HCT116 (cell line): ENCODE measurements at regions not wholly inside any gene's neighbourhood (a gene's known extent, or its start where the extent isn't known, plus 50 kb on each side); places are given as distances from the start of the nearest gene placed in this dataset.
A peak's percentile ranks its signal among the peaks of the same experiment; 100 is the strongest.

Experiments
- ATAC-seq: fragments of 200-7000 bp; cut with Tn5 transposase; 2 replicates; pipeline ENCODE4 v1.9.1; 2020; ENCODE audit warnings: mild to moderate bottlenecking, moderate library complexity
- BruUV-seq: library from RNA; stranded (reverse); fragments of 400-500 nt; replicated peaks from 2 replicates; lab custom pipeline; 2021; lab: Mats Ljungman, UMichigan
- CTCF ChIA-PET: fragments of 300-600 bp; sonication (Branson Sonifier 250); formaldehyde crosslinking; loops from one replicate; lab custom pipeline; 2021; ENCODE audit warnings: antibody characterized with exemption; lab: Charles Lee
- POLR2A ChIA-PET: fragments of 300-600, 350-600 bp; sonication (Branson Sonifier 250); formaldehyde crosslinking; loops from one replicate; lab custom pipeline; 2021; ENCODE audit warnings: antibody characterized with exemption; lab: Charles Lee
- RAD21 ChIA-PET, 2 experiments: fragments of 300-600 bp; sonication (Branson Sonifier 250); formaldehyde crosslinking; loops; one replicate each; lab custom pipeline; 2023; ENCODE audit warnings: low total read pairs in 2 of 2; ENCODE audit not compliant: uncharacterized antibody in 2 of 2, unreplicated experiment in 2 of 2, low non-redundant PET in 1 of 2; lab: Charles Lee
- DNase-seq: peaks from one replicate; pipeline ENCODE4 v3.0.0-alpha.2; 2010; ENCODE audit warnings: low read depth, low spot score
- H2AFZ ChIP-seq: fragments of 200-600 bp; shearing (Covaris generic), sonication (generic); 2 replicates; pipeline ENCODE4 v1.6.1; 2017; ENCODE audit warnings: low read depth, mixed run types, mixed read lengths, antibody characterized with exemption, low read length; ENCODE audit not compliant: poor library complexity, severe bottlenecking
- H3K27ac ChIP-seq: 2 replicates; pipeline ENCODE4 v1.5.1; 2012; ENCODE audit warnings: low read depth, low read length
- H3K27me3 ChIP-seq: fragments of 200-600 bp; sonication (generic); 2 replicates; pipeline ENCODE4 v1.6.1; 2016; ENCODE audit warnings: mixed run types, low read length, mixed read lengths; ENCODE audit not compliant: insufficient read depth
- H3K36me3 ChIP-seq, 2 experiments: fragments of 200-500 bp in 1 of 2; fragments of 200-600 bp in 1 of 2; sonication (Bioruptor generic) in 1 of 2; sonication (generic) in 1 of 2; 2 replicates each; pipeline versions ENCODE4 v1.5.1 to v1.6.1; 2014 to 2016; ENCODE audit warnings: low read length in 2 of 2, inconsistent platforms in 1 of 2, mixed read lengths in 1 of 2, mixed run types in 1 of 2; ENCODE audit not compliant: insufficient read depth in 2 of 2, control insufficient read depth in 1 of 2
- H3K4me1 ChIP-seq, 2 experiments: fragments of 200-600 bp in 1 of 2; sonication (generic) in 1 of 2; 2 replicates each; pipeline versions ENCODE4 v1.5.1 to v1.6.1; 2012 to 2017; ENCODE audit warnings: low read length in 2 of 2, inconsistent platforms in 1 of 2, mild to moderate bottlenecking in 1 of 2, mixed read lengths in 1 of 2, mixed run types in 1 of 2, moderate library complexity in 1 of 2; ENCODE audit not compliant: insufficient read depth in 2 of 2, control insufficient read depth in 1 of 2
- H3K4me2 ChIP-seq: fragments of 200-600 bp; sonication (generic); 2 replicates; pipeline ENCODE4 v1.6.1; 2017; ENCODE audit warnings: mixed run types, low read length, mixed read lengths
- H3K4me3 ChIP-seq, 2 experiments: fragments of 200-600 bp in 1 of 2; sonication (generic) in 1 of 2; replicated peaks in 1 of 2; 2 replicates each; pipeline ENCODE4 v1.5.1; 2011 to 2016; ENCODE audit warnings: low read length in 2 of 2, control low read depth in 1 of 2, low read depth in 1 of 2, mild to moderate bottlenecking in 1 of 2, mixed read lengths in 1 of 2, mixed run types in 1 of 2
- H3K79me2 ChIP-seq: fragments of 200-600 bp; sonication (generic); 2 replicates; pipeline ENCODE4 v1.6.1; 2017; ENCODE audit warnings: mild to moderate bottlenecking, mixed run types, low read length, moderate library complexity, mixed read lengths; ENCODE audit not compliant: insufficient read depth
- H3K9ac ChIP-seq: fragments of 200-600 bp; sonication (generic); 2 replicates; pipeline ENCODE4 v1.6.1; 2016; ENCODE audit warnings: low read length, mixed read lengths
- H3K9me2 ChIP-seq: fragments of 200-600 bp; sonication (generic), shearing (Covaris generic); 2 replicates; pipeline ENCODE4 v1.6.1; 2017; ENCODE audit warnings: mixed run types, mild to moderate bottlenecking, moderate library complexity; ENCODE audit not compliant: insufficient read depth
- H3K9me3 ChIP-seq, 2 experiments: fragments of 200-500 bp in 1 of 2; fragments of 200-600 bp in 1 of 2; sonication (Bioruptor generic) in 1 of 2; sonication (generic) in 1 of 2; 2 replicates each; pipeline ENCODE4 v1.6.1; 2014 to 2017; ENCODE audit warnings: low read length in 2 of 2, mixed read lengths in 2 of 2, inconsistent platforms in 1 of 2, low read depth in 1 of 2, mild to moderate bottlenecking in 1 of 2, mixed run types in 1 of 2, moderate library complexity in 1 of 2; ENCODE audit not compliant: control insufficient read depth in 1 of 2, insufficient read depth in 1 of 2
- H4K20me1 ChIP-seq: fragments of 200-600 bp; sonication (generic), shearing (Covaris generic); 2 replicates; pipeline ENCODE4 v1.6.1; 2017; ENCODE audit warnings: mixed run types, mild to moderate bottlenecking, moderate library complexity; ENCODE audit not compliant: insufficient read depth
- CBX3 ChIP-seq: IDR thresholded peaks from 2 replicates; pipeline ENCODE4 v1.6.1; 2012; ENCODE audit warnings: low read depth
- EGR1 ChIP-seq: IDR thresholded peaks from 2 replicates; pipeline ENCODE4 v1.6.1; 2012; ENCODE audit warnings: low read depth
- ELF1 ChIP-seq: IDR thresholded peaks from 2 replicates; pipeline ENCODE4 v1.6.1; 2012; ENCODE audit warnings: low read depth, borderline replicate concordance
- EZH2phosphoT487 ChIP-seq: fragments of 200-600 bp; IDR thresholded peaks from 2 replicates; pipeline ENCODE4 v1.6.1; 2018; ENCODE audit warnings: antibody characterized with exemption, borderline replicate concordance
- FOSL1 ChIP-seq: IDR thresholded peaks from 2 replicates; pipeline ENCODE4 v1.6.1; 2012; ENCODE audit warnings: low read depth
- JUND ChIP-seq: IDR thresholded peaks from 2 replicates; pipeline ENCODE4 v1.6.1; 2012
- MAX ChIP-seq: IDR thresholded peaks from 2 replicates; pipeline ENCODE4 v1.6.1; 2012
- POLR2A ChIP-seq: IDR thresholded peaks from 2 replicates; pipeline ENCODE4 v1.7.0; 2011; ENCODE audit warnings: borderline replicate concordance; ENCODE audit not compliant: insufficient read depth, insufficient read length; ENCODE audit errors: extremely low read depth
- POLR2AphosphoS5 ChIP-seq: IDR thresholded peaks from 2 replicates; pipeline ENCODE4 v1.6.1; 2011; ENCODE audit warnings: mild to moderate bottlenecking, low read depth, low read length, moderate library complexity
- SP1 ChIP-seq: IDR thresholded peaks from 2 replicates; pipeline ENCODE4 v1.6.1; 2012; ENCODE audit warnings: low read depth
- SRF ChIP-seq: IDR thresholded peaks from 2 replicates; pipeline ENCODE4 v1.6.1; 2012; ENCODE audit warnings: low read depth
- intact Hi-C: fragments of 100-400 bp; cut with micrococcal nuclease; formaldehyde crosslinking; loops from 2 replicates; pipeline ENCODE4 v1.10.0; 2022
- TF ChIP-seq, protein P1 (sequence below): IDR thresholded peaks from 2 replicates; pipeline ENCODE4 v1.6.1; 2011; ENCODE audit warnings: mild to moderate bottlenecking, low read length, moderate library complexity; ENCODE audit not compliant: insufficient replicate concordance; ENCODE audit errors: extremely low read depth

GRCh38 chr2:226037526-226037925 is 638.0 kb downstream of the NYAP2 start:
- POLR2A ChIA-PET, result no interaction called here
- no peak for ATAC-seq
- Histone ChIP-seq H3K9ac (no peak overlapping the region), H3K79me2 (no peaks in the 10 kb centered on the region), H3K9me2 (no peaks in the 10 kb centered on the region), H3K27me3 (no peaks in the 10 kb centered on the region), H3K4me1 (peaks cover 41 to 46% of the 10 kb centered on the region in 2 experiments), H3K4me2 (no peak overlapping the region), H4K20me1 (no peaks in the 10 kb centered on the region), H3K9me3 (no peaks in the 10 kb centered on the region), H3K27ac (no peak overlapping the region), H2AFZ (no peak overlapping the region), H3K36me3 (peaks cover 0 to 11% of the 10 kb centered on the region in 2 experiments; a peak in 1 of 4 replicates), H3K4me3 (no peak overlapping the region)
- RAD21 ChIA-PET, result no interaction called here
- DNase-seq, result no peak
- intact Hi-C loops, result loop anchor here (10.0 kb wide), 2 partner anchors 147 to 363 kb away; no protein-coding TSS in a partner anchor
- TF ChIP-seq, protein P1, sequence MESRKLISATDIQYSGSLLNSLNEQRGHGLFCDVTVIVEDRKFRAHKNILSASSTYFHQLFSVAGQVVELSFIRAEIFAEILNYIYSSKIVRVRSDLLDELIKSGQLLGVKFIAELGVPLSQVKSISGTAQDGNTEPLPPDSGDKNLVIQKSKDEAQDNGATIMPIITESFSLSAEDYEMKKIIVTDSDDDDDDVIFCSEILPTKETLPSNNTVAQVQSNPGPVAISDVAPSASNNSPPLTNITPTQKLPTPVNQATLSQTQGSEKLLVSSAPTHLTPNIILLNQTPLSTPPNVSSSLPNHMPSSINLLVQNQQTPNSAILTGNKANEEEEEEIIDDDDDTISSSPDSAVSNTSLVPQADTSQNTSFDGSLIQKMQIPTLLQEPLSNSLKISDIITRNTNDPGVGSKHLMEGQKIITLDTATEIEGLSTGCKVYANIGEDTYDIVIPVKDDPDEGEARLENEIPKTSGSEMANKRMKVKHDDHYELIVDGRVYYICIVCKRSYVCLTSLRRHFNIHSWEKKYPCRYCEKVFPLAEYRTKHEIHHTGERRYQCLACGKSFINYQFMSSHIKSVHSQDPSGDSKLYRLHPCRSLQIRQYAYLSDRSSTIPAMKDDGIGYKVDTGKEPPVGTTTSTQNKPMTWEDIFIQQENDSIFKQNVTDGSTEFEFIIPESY, result no peak
- TF ChIP-seq FOSL1 (no peak), MAX (no peak)
- no TSS peak for BruUV-seq
- CTCF ChIA-PET, result no interaction called here

DNA sequence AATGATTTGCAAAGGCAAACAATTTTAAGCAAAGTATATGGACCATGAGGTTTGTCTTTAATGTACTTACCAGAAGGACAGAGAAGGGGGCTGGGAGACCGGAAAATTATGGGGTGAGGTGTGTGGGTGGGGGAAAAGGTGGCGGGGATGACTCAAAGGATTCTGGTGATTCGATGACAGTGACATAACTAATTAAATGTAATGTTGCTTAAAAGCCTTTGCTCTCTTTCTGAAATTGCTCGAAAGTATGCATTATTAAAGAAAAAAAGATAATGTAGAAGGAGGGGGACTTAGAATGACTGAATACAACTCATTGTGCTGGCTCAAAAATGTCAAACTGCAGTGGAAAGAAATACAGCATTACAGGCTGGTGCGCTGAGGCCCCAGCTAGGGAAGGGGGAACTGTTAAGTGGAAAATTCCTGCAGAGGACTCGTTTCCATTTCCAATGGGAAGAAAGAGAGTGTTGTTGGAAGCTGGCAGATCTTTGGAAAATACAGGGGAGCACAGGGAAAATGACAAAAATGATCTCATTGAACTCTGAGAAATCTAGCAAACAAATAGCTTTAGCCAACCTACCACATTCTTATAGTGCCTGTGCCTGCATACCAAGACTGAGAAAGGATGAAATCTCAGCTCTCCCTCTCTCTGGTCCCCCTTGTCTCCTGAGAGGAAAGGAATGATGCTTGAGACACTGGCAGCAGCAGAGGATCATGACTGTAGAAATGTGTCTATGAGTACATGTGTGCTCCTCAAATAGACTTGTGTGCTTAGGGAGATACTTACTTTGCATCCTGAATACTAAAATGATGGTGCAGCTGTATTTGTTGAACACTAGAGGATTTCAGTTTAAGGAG is 632.4 kb downstream of the NYAP2 start:
- CTCF ChIA-PET, result no interaction called here
- BruUV-seq, result TSS peak; percentile 87
- H3K79me2 ChIP-seq, result 0 out of 2 replicates have a peak, but pooled peaks cover 5% of the 10 kb centered on the region
- RAD21 ChIA-PET, result no interaction called here
- POLR2A ChIA-PET, result interaction anchor here (0.7 to 2.4 kb wide), 7 partner anchors 8 to 122 kb away, joined by 3 to 15 read pairs (median 8); no protein-coding TSS in a partner anchor
- H3K4me2 ChIP-seq, result peak overlapping the region; percentile 97
- intact Hi-C loops, result loop anchor here (2.0 to 10.0 kb wide), 3 partner anchors 83 to 357 kb away; no protein-coding TSS in a partner anchor
- no peaks in the 10 kb centered on the region for H3K27me3 ChIP-seq
- no peak overlapping the region for H2AFZ ChIP-seq
- H3K4me1 ChIP-seq, result peaks cover 38 to 49% of the 10 kb centered on the region in 2 experiments
- no peaks in the 10 kb centered on the region for H3K9me2 ChIP-seq
- peak overlapping the region; percentile 86 for H3K27ac ChIP-seq
- peaks cover 0 to 11% of the 10 kb centered on the region in 2 experiments; a peak in 1 of 4 replicates for H3K36me3 ChIP-seq
- H3K9ac ChIP-seq, result peak overlapping the region; percentile 75
- peak overlapping the region; percentile 48 to 65 for H3K4me3 ChIP-seq
- TF ChIP-seq ELF1 (no peak), EZH2phosphoT487 (no peak), POLR2A (no peak), MAX (no peak; the same call in 1 of the 2 replicates), SP1 (peak; percentile 14), POLR2AphosphoS5 (no peak), EGR1 (peak; percentile 83), CBX3 (peak; percentile 24; the same call in 1 of the 2 replicates), FOSL1 (peak; percentile 45; the same call in 1 of the 2 replicates), JUND (peak; percentile 40; the same call in 1 of the 2 replicates), SRF (0 out of 2 replicates have a peak, but pooled peaks have one; percentile 11)
- peak; percentile 48 for ATAC-seq
- no peak for DNase-seq
- no peaks in the 10 kb centered on the region for H3K9me3 ChIP-seq
- H4K20me1 ChIP-seq, result no peaks in the 10 kb centered on the region
